CD4-positive, alpha-beta T cell (primary cell): ENCODE measurements at regions not wholly inside any gene's neighbourhood (a gene's known extent, or its start where the extent isn't known, plus 50 kb on each side); places are given as distances from the start of the nearest gene placed in this dataset.
"Not testable (repeated sequence)": the region's sequence is repeated elsewhere in the genome, so short reads cannot be mapped to it uniquely, and the experiment has no call there.

Source experiments
- ATAC-seq: fragments of 200-7000 bp; cut with Tn5 transposase; one replicate; pipeline ENCODE4 v1.10.0; 2022; ENCODE audit warnings: mild to moderate bottlenecking; ENCODE audit not compliant: poor library complexity
- CTCF ChIA-PET: fragments of 350-600 bp; sonication (Branson Sonifier 250); formaldehyde crosslinking; loops from one replicate; lab custom pipeline; 2021; ENCODE audit warnings: antibody characterized with exemption, inconsistent platforms; lab: Charles Lee
- POLR2A ChIA-PET: fragments of 350-600 bp; sonication (Branson Sonifier 250); formaldehyde crosslinking; loops from one replicate; lab custom pipeline; 2021; ENCODE audit warnings: antibody characterized with exemption, inconsistent platforms; lab: Charles Lee
- DNase-seq, 14 experiments: peaks; one replicate each; pipeline ENCODE4 v3.0.0-alpha.2; 2013 to 2020; ENCODE audit warnings: mixed read lengths in 2 of 14
- H3K27ac ChIP-seq, 2 donors: one replicate each; pipeline versions ENCODE4 v1.5.1 to v1.7.0; 2013; ENCODE audit warnings: low read length in 2 of 2, low read depth in 1 of 2, mild to moderate bottlenecking in 1 of 2
- H3K27me3 ChIP-seq, 2 experiments: 1 replicate in 1 of 2; 2 replicates in 1 of 2; pipeline versions ENCODE4 v1.6.1 to v1.7.0; 2013; ENCODE audit warnings: low read length in 2 of 2, control low read depth in 1 of 2, mild to moderate bottlenecking in 1 of 2, moderate library complexity in 1 of 2; ENCODE audit not compliant: insufficient read depth in 2 of 2, control insufficient read depth in 1 of 2
- H3K36me3 ChIP-seq: one replicate; pipeline ENCODE4 v1.6.1; 2013; ENCODE audit warnings: low read length, control low read depth; ENCODE audit not compliant: insufficient read depth
- H3K4me1 ChIP-seq: one replicate; pipeline ENCODE4 v1.6.1; 2013; ENCODE audit warnings: low read length, control low read depth; ENCODE audit not compliant: insufficient read depth
- H3K4me3 ChIP-seq: one replicate; pipeline ENCODE4 v1.5.1; 2013; ENCODE audit warnings: mild to moderate bottlenecking, low read length, moderate library complexity
- H3K9me3 ChIP-seq, 2 experiments: 1 replicate in 1 of 2; 2 replicates in 1 of 2; pipeline versions ENCODE4 v1.6.1 to v1.7.0; 2013; ENCODE audit warnings: low read length in 2 of 2, mild to moderate bottlenecking in 2 of 2, control low read depth in 1 of 2, moderate library complexity in 1 of 2; ENCODE audit not compliant: control insufficient read depth in 1 of 2, insufficient read depth in 1 of 2
- H3K27ac Mint-ChIP-seq: one replicate; pipeline ENCODE4 v1.8.0; 2020; ENCODE audit warnings: mixed read lengths
- H3K27me3 Mint-ChIP-seq: one replicate; pipeline ENCODE4 v1.8.0; 2021; ENCODE audit warnings: mixed read lengths
- H3K36me3 Mint-ChIP-seq: one replicate; pipeline ENCODE4 v1.8.0; 2021; ENCODE audit warnings: low read depth, mixed read lengths
- H3K4me1 Mint-ChIP-seq: one replicate; pipeline ENCODE4 v1.8.0; 2021; ENCODE audit warnings: low read depth, mixed read lengths
- H3K4me3 Mint-ChIP-seq: one replicate; pipeline ENCODE4 v1.8.0; 2020; ENCODE audit warnings: mild to moderate bottlenecking, mixed read lengths
- H3K9me3 Mint-ChIP-seq: one replicate; pipeline ENCODE4 v1.8.0; 2020; ENCODE audit warnings: mixed read lengths
- CTCF ChIP-seq: fragments of 200-600 bp; IDR thresholded peaks from one replicate; pipeline ENCODE4 v1.8.0; 2022; ENCODE audit warnings: antibody characterized with exemption, mild to moderate bottlenecking
- intact Hi-C, 2 experiments: fragments of 100-400 bp; cut with DNase I in 1 of 2; cut with micrococcal nuclease in 1 of 2; formaldehyde crosslinking; loops; one replicate each; pipeline versions ENCODE4 v1.15.1 to v1.9.0; 2023 to 2025; cut with DNase I, micrococcal nuclease

GRCh38 chr4:108416831-108417230 is 203.5 kb upstream of the RPL34 start:
- POLR2A ChIA-PET = no interaction called here
- intact Hi-C loops = no loop called here
- no peak for ATAC-seq

GRCh38 chr4:108415389-108415788 is 205.0 kb upstream of the RPL34 start:
- H3K4me1 Mint-ChIP-seq = peaks cover 15% of the 10 kb centered on the region

More at GRCh38 chr4:108416831-108417230, 203.5 kb upstream of the RPL34 start:
- no peak for TF ChIP-seq CTCF
- no peaks in the 10 kb centered on the region for H3K36me3 ChIP-seq
- no peak for DNase-seq
- H3K4me1 Mint-ChIP-seq = peaks cover 17% of the 10 kb centered on the region
- H3K4me1 ChIP-seq = no peaks in the 10 kb centered on the region
- H3K9me3 Mint-ChIP-seq = no peaks in the 10 kb centered on the region
- H3K9me3 ChIP-seq = peaks cover 0 to 9% of the 10 kb centered on the region in 2 experiments
- no peak overlapping the region for H3K27ac Mint-ChIP-seq
- no peaks in the 10 kb centered on the region for H3K36me3 Mint-ChIP-seq
- no peak overlapping the region for H3K4me3 Mint-ChIP-seq
- H3K27me3 Mint-ChIP-seq = no peaks in the 10 kb centered on the region
- CTCF ChIA-PET = no interaction called here
- H3K27me3 ChIP-seq = no peaks in the 10 kb centered on the region
- no peak overlapping the region for H3K27ac ChIP-seq
- no peak overlapping the region for H3K4me3 ChIP-seq

GRCh38 chr4:108411836-108412235 is 208.5 kb upstream of the RPL34 start:
- H3K4me1 Mint-ChIP-seq = no peaks in the 10 kb centered on the region
- intact Hi-C loops = no loop called here
- Histone ChIP-seq H3K27ac (no peak overlapping the region), H3K4me1 (no peaks in the 10 kb centered on the region), H3K27me3 (no peaks in the 10 kb centered on the region), H3K9me3 (peaks cover 0 to 9% of the 10 kb centered on the region in 2 experiments), H3K4me3 (no peak overlapping the region), H3K36me3 (no peaks in the 10 kb centered on the region)
- no peak for DNase-seq
- ChIA-PET CTCF (no interaction called here), POLR2A (no interaction called here)
- TF ChIP-seq CTCF = no peak
- H3K36me3 Mint-ChIP-seq = no peaks in the 10 kb centered on the region
- H3K4me3 Mint-ChIP-seq = no peak overlapping the region
- no peaks in the 10 kb centered on the region for H3K27me3 Mint-ChIP-seq
- H3K9me3 Mint-ChIP-seq = no peaks in the 10 kb centered on the region
- H3K27ac Mint-ChIP-seq = no peak overlapping the region
- ATAC-seq = no peak

More at GRCh38 chr4:108415389-108415788, 205.0 kb upstream of the RPL34 start:
- no peak overlapping the region for H3K27ac ChIP-seq
- H3K9me3 Mint-ChIP-seq = no peaks in the 10 kb centered on the region
- H3K4me3 ChIP-seq = no peak overlapping the region
- H3K36me3 Mint-ChIP-seq = no peaks in the 10 kb centered on the region
- H3K27me3 Mint-ChIP-seq = no peaks in the 10 kb centered on the region
- H3K27me3 ChIP-seq = no peaks in the 10 kb centered on the region
- H3K27ac Mint-ChIP-seq = no peak overlapping the region
- no peaks in the 10 kb centered on the region for H3K36me3 ChIP-seq
- ChIA-PET POLR2A (no interaction called here), CTCF (no interaction called here)
- no peak for TF ChIP-seq CTCF
- ATAC-seq = no peak
- intact Hi-C loops = no loop called here
- no peak overlapping the region for H3K4me3 Mint-ChIP-seq
- H3K9me3 ChIP-seq = peaks cover 0 to 9% of the 10 kb centered on the region in 2 experiments
- H3K4me1 ChIP-seq = no peaks in the 10 kb centered on the region
- DNase-seq = no peak

- POLR2A ChIA-PET, H3K4me3 ChIP-seq: not testable (repeated sequence)
Observed at GRCh38 chr4:108409691-108410090, 210.7 kb upstream of the RPL34 start.

More at GRCh38 chr4:108409691-108410090, 210.7 kb upstream of the RPL34 start:
- H3K4me3 Mint-ChIP-seq, H3K4me1 Mint-ChIP-seq, DNase-seq, CTCF ChIA-PET, H3K9me3 ChIP-seq, intact Hi-C loops, H3K9me3 Mint-ChIP-seq, H3K27ac Mint-ChIP-seq, ATAC-seq, H3K27me3 ChIP-seq, H3K27ac ChIP-seq, H3K4me1 ChIP-seq, H3K36me3 Mint-ChIP-seq, H3K36me3 ChIP-seq, H3K27me3 Mint-ChIP-seq: not testable (repeated sequence)
